ENCODE measurements at regions not wholly inside any gene's neighbourhood (a gene's known extent, or its start where the extent isn't known, plus 50 kb on each side); places are given as distances from the start of the nearest gene placed in this dataset.
"Not testable (repeated sequence)": the region's sequence is repeated elsewhere in the genome, so short reads cannot be mapped to it uniquely, and the experiment has no call there.

GRCh38 chr2:133897838-133898237 is 329.6 kb upstream of the NCKAP5 start:
- H3K4me3 ChIP-seq (ENCODE audit: low read length); H3K9me3 ChIP-seq (ENCODE audit: insufficient read depth, low read depth, low read length); H3K9ac ChIP-seq (ENCODE audit: low read depth, low read length); H3K27ac ChIP-seq (ENCODE audit: low read length); H3K36me3 ChIP-seq (ENCODE audit: insufficient read depth, low read depth, low read length); H3K4me1 ChIP-seq (ENCODE audit: insufficient read depth, low read length); H3K27me3 ChIP-seq (ENCODE audit: insufficient read depth, low read length): not testable (repeated sequence)

- no peak overlapping the region for H3K4me3 ChIP-seq (ENCODE audit: low read length)
- no peaks in the 10 kb centered on the region for H3K27me3 ChIP-seq (ENCODE audit: insufficient read depth, low read length)
- H3K9me3 ChIP-seq (ENCODE audit: insufficient read depth, low read depth, low read length): no peaks in the 10 kb centered on the region
- H3K36me3 ChIP-seq (ENCODE audit: insufficient read depth, low read depth, low read length): no peaks in the 10 kb centered on the region
- H3K27ac ChIP-seq (ENCODE audit: low read length): no peak overlapping the region
- no peaks in the 10 kb centered on the region for H3K4me1 ChIP-seq (ENCODE audit: insufficient read depth, low read length)
- no peak overlapping the region for H3K9ac ChIP-seq (ENCODE audit: low read depth, low read length)
These were observed 332.6 kb upstream of the NCKAP5 start for GRCh38 chr2:133900909-133901308.

- H3K4me1 ChIP-seq (ENCODE audit: insufficient read depth, low read length): no peaks in the 10 kb centered on the region
- no peaks in the 10 kb centered on the region for H3K27me3 ChIP-seq (ENCODE audit: insufficient read depth, low read length)
- no peak overlapping the region for H3K9ac ChIP-seq (ENCODE audit: low read depth, low read length)
- H3K36me3 ChIP-seq (ENCODE audit: insufficient read depth, low read depth, low read length): no peaks in the 10 kb centered on the region
- H3K27ac ChIP-seq (ENCODE audit: low read length): no peak overlapping the region
- no peak overlapping the region for H3K4me3 ChIP-seq (ENCODE audit: low read length)
- H3K9me3 ChIP-seq (ENCODE audit: insufficient read depth, low read depth, low read length): no peaks in the 10 kb centered on the region
These were observed 338.1 kb upstream of the NCKAP5 start for GRCh38 chr2:133906396-133906795.

- no peak overlapping the region for H3K27ac ChIP-seq (ENCODE audit: low read length)
- H3K36me3 ChIP-seq (ENCODE audit: insufficient read depth, low read depth, low read length): no peaks in the 10 kb centered on the region
- no peaks in the 10 kb centered on the region for H3K9me3 ChIP-seq (ENCODE audit: insufficient read depth, low read depth, low read length)
- H3K27me3 ChIP-seq (ENCODE audit: insufficient read depth, low read length): no peaks in the 10 kb centered on the region
- H3K9ac ChIP-seq (ENCODE audit: low read depth, low read length): no peak overlapping the region
- no peak overlapping the region for H3K4me3 ChIP-seq (ENCODE audit: low read length)
- H3K4me1 ChIP-seq (ENCODE audit: insufficient read depth, low read length): no peaks in the 10 kb centered on the region
These were observed 338.7 kb upstream of the NCKAP5 start for GRCh38 chr2:133906926-133907325.

GRCh38 chr2:133908171-133908570 is 339.9 kb upstream of the NCKAP5 start:
- Histone ChIP-seq H3K4me1 (ENCODE audit: insufficient read depth, low read length) (no peaks in the 10 kb centered on the region), H3K9me3 (ENCODE audit: insufficient read depth, low read depth, low read length) (no peaks in the 10 kb centered on the region), H3K4me3 (ENCODE audit: low read length) (no peak overlapping the region), H3K27ac (ENCODE audit: low read length) (no peak overlapping the region), H3K27me3 (ENCODE audit: insufficient read depth, low read length) (no peaks in the 10 kb centered on the region), H3K9ac (ENCODE audit: low read depth, low read length) (no peak overlapping the region), H3K36me3 (ENCODE audit: insufficient read depth, low read depth, low read length) (no peaks in the 10 kb centered on the region)

- Histone ChIP-seq H3K36me3 (ENCODE audit: insufficient read depth, low read depth, low read length) (no peaks in the 10 kb centered on the region), H3K4me1 (ENCODE audit: insufficient read depth, low read length) (no peaks in the 10 kb centered on the region), H3K9ac (ENCODE audit: low read depth, low read length) (no peak overlapping the region), H3K9me3 (ENCODE audit: insufficient read depth, low read depth, low read length) (no peaks in the 10 kb centered on the region), H3K4me3 (ENCODE audit: low read length) (no peak overlapping the region), H3K27me3 (ENCODE audit: insufficient read depth, low read length) (no peaks in the 10 kb centered on the region), H3K27ac (ENCODE audit: low read length) (no peak overlapping the region)
These were observed 335.7 kb upstream of the MGAT5 start for GRCh38 chr2:133918141-133918540.

- no peak overlapping the region for H3K27ac ChIP-seq (ENCODE audit: low read length)
- H3K4me3 ChIP-seq (ENCODE audit: low read length): no peak overlapping the region
- no peak overlapping the region for H3K9ac ChIP-seq (ENCODE audit: low read depth, low read length)
- no peaks in the 10 kb centered on the region for H3K36me3 ChIP-seq (ENCODE audit: insufficient read depth, low read depth, low read length)
- H3K9me3 ChIP-seq (ENCODE audit: insufficient read depth, low read depth, low read length): no peaks in the 10 kb centered on the region
- no peaks in the 10 kb centered on the region for H3K4me1 ChIP-seq (ENCODE audit: insufficient read depth, low read length)
- no peaks in the 10 kb centered on the region for H3K27me3 ChIP-seq (ENCODE audit: insufficient read depth, low read length)
These were observed 334.6 kb upstream of the MGAT5 start for GRCh38 chr2:133919285-133919684.

GRCh38 chr2:133927894-133928293 is 326.0 kb upstream of the MGAT5 start:
- Histone ChIP-seq H3K9ac (ENCODE audit: low read depth, low read length) (no peak overlapping the region), H3K4me1 (ENCODE audit: insufficient read depth, low read length) (no peaks in the 10 kb centered on the region), H3K36me3 (ENCODE audit: insufficient read depth, low read depth, low read length) (no peaks in the 10 kb centered on the region), H3K27ac (ENCODE audit: low read length) (no peak overlapping the region), H3K4me3 (ENCODE audit: low read length) (no peak overlapping the region), H3K9me3 (ENCODE audit: insufficient read depth, low read depth, low read length) (no peaks in the 10 kb centered on the region), H3K27me3 (ENCODE audit: insufficient read depth, low read length) (no peaks in the 10 kb centered on the region)

- Histone ChIP-seq H3K4me3 (ENCODE audit: low read length) (no peak overlapping the region), H3K9me3 (ENCODE audit: insufficient read depth, low read depth, low read length) (no peaks in the 10 kb centered on the region), H3K27ac (ENCODE audit: low read length) (no peak overlapping the region), H3K36me3 (ENCODE audit: insufficient read depth, low read depth, low read length) (no peaks in the 10 kb centered on the region), H3K27me3 (ENCODE audit: insufficient read depth, low read length) (no peaks in the 10 kb centered on the region), H3K9ac (ENCODE audit: low read depth, low read length) (no peak overlapping the region), H3K4me1 (ENCODE audit: insufficient read depth, low read length) (peaks cover 5% of the 10 kb centered on the region; the same call in 1 of the 2 replicates)
These were observed 317.8 kb upstream of the MGAT5 start for GRCh38 chr2:133936096-133936495.

GRCh38 chr2:133936601-133937000 is 317.3 kb upstream of the MGAT5 start:
- Histone ChIP-seq H3K27ac (ENCODE audit: low read length) (no peak overlapping the region), H3K4me1 (ENCODE audit: insufficient read depth, low read length) (peaks cover 5% of the 10 kb centered on the region; the same call in 1 of the 2 replicates), H3K27me3 (ENCODE audit: insufficient read depth, low read length) (no peaks in the 10 kb centered on the region), H3K36me3 (ENCODE audit: insufficient read depth, low read depth, low read length) (no peaks in the 10 kb centered on the region), H3K4me3 (ENCODE audit: low read length) (no peak overlapping the region), H3K9ac (ENCODE audit: low read depth, low read length) (no peak overlapping the region), H3K9me3 (ENCODE audit: insufficient read depth, low read depth, low read length) (no peaks in the 10 kb centered on the region)

- Histone ChIP-seq H3K4me1 (ENCODE audit: insufficient read depth, low read length) (peaks cover 5% of the 10 kb centered on the region; the same call in 1 of the 2 replicates), H3K27me3 (ENCODE audit: insufficient read depth, low read length) (no peaks in the 10 kb centered on the region), H3K27ac (ENCODE audit: low read length) (no peak overlapping the region), H3K4me3 (ENCODE audit: low read length) (no peak overlapping the region), H3K9me3 (ENCODE audit: insufficient read depth, low read depth, low read length) (no peaks in the 10 kb centered on the region), H3K36me3 (ENCODE audit: insufficient read depth, low read depth, low read length) (no peaks in the 10 kb centered on the region), H3K9ac (ENCODE audit: low read depth, low read length) (no peak overlapping the region)
These were observed 316.2 kb upstream of the MGAT5 start for GRCh38 chr2:133937669-133938068.

GRCh38 chr2:133940134-133940533 is 313.7 kb upstream of the MGAT5 start:
- Histone ChIP-seq H3K27ac (ENCODE audit: low read length) (no peak overlapping the region), H3K36me3 (ENCODE audit: insufficient read depth, low read depth, low read length) (no peaks in the 10 kb centered on the region), H3K27me3 (ENCODE audit: insufficient read depth, low read length) (no peaks in the 10 kb centered on the region), H3K9me3 (ENCODE audit: insufficient read depth, low read depth, low read length) (no peaks in the 10 kb centered on the region), H3K9ac (ENCODE audit: low read depth, low read length) (no peak overlapping the region), H3K4me1 (ENCODE audit: insufficient read depth, low read length) (peaks cover 5% of the 10 kb centered on the region; the same call in 1 of the 2 replicates), H3K4me3 (ENCODE audit: low read length) (no peak overlapping the region)

GRCh38 chr2:133941666-133942065 is 312.2 kb upstream of the MGAT5 start:
- no peak overlapping the region for H3K4me3 ChIP-seq (ENCODE audit: low read length)
- H3K27ac ChIP-seq (ENCODE audit: low read length): no peak overlapping the region
- no peaks in the 10 kb centered on the region for H3K36me3 ChIP-seq (ENCODE audit: insufficient read depth, low read depth, low read length)
- peaks cover 5% of the 10 kb centered on the region; the same call in 1 of the 2 replicates for H3K4me1 ChIP-seq (ENCODE audit: insufficient read depth, low read length)
- no peak overlapping the region for H3K9ac ChIP-seq (ENCODE audit: low read depth, low read length)
- no peaks in the 10 kb centered on the region for H3K9me3 ChIP-seq (ENCODE audit: insufficient read depth, low read depth, low read length)
- H3K27me3 ChIP-seq (ENCODE audit: insufficient read depth, low read length): no peaks in the 10 kb centered on the region
